Lower leg skin (tissue), 4 donors: ENCODE measurements at regions not wholly inside any gene's neighbourhood (a gene's known extent, or its start where the extent isn't known, plus 50 kb on each side); places are given as distances from the start of the nearest gene placed in this dataset.

ENCODE experiments used
- DNase-seq, 2 donors: peaks; one replicate each; pipeline ENCODE4 v3.0.0-alpha.2; 2019; ENCODE audit warnings: low spot score in 2 of 2
- H3K4me3 ChIP-seq: fragments of 200-600 bp; sonication (generic); 2 replicates; pipeline ENCODE4 v1.5.1; 2017; ENCODE audit warnings: mild to moderate bottlenecking, low read depth; ENCODE audit not compliant: poor library complexity, severe bottlenecking
- POLR2A ChIP-seq, 2 donors: fragments of 450-650 bp; IDR thresholded peaks; one replicate each; pipeline ENCODE4 v1.6.1; 2016 to 2017; ENCODE audit warnings: antibody characterized with exemption in 2 of 2, mild to moderate bottlenecking in 1 of 2, moderate library complexity in 1 of 2
- WGBS, 2 donors: methylation state at CpG; one replicate each; pipeline ENCODE4 v1.1.5; 2018; 5-methylcytosine and 5-hydroxymethylcytosine counted together
- intact Hi-C: fragments of 100-400 bp; cut with DNase I; formaldehyde crosslinking; loops from one replicate; pipeline ENCODE4 v1.15.0; 2023; ENCODE audit warnings: low total_unique reads
- TF ChIP-seq, protein P1 (sequence below), 3 donors: fragments of 450-650 bp; IDR thresholded peaks; one replicate each; pipeline ENCODE4 v1.5.1; 2016; ENCODE audit warnings: antibody characterized with exemption in 3 of 3, mild to moderate bottlenecking in 3 of 3, moderate library complexity in 2 of 3

DNA sequence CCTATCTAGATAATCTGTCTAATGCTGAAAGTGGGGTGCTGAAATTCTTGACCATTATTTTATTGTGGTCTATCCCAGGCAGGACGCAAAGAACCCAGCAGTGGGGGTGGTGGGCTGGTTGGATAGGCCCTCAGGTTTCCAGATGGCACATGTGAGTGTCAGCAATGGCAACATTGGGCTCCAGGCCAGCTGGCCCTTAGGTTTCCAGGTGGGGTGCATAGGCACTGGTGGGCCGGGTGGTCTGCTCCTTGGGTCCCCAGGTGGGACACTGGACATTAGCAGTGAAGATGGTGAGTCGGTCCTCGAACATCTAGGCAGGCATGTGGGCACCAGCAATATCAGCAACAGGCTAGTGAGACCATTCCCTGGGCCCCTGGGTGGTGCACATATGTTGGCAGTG, 680.3 kb upstream of the ACVR2A start:
- 86 to 91% methylated on average over 2 to 4 of the region's 4 CpGs for WGBS, 2 donors
- DNase-seq, result no peak
- no peak for TF ChIP-seq POLR2A (IDR thresholded peaks at IDR 0.05)
- TF ChIP-seq, protein P1, sequence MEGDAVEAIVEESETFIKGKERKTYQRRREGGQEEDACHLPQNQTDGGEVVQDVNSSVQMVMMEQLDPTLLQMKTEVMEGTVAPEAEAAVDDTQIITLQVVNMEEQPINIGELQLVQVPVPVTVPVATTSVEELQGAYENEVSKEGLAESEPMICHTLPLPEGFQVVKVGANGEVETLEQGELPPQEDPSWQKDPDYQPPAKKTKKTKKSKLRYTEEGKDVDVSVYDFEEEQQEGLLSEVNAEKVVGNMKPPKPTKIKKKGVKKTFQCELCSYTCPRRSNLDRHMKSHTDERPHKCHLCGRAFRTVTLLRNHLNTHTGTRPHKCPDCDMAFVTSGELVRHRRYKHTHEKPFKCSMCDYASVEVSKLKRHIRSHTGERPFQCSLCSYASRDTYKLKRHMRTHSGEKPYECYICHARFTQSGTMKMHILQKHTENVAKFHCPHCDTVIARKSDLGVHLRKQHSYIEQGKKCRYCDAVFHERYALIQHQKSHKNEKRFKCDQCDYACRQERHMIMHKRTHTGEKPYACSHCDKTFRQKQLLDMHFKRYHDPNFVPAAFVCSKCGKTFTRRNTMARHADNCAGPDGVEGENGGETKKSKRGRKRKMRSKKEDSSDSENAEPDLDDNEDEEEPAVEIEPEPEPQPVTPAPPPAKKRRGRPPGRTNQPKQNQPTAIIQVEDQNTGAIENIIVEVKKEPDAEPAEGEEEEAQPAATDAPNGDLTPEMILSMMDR (IDR thresholded peaks at IDR 0.05), result no peak
- intact Hi-C loops, result no loop called here
- no peak overlapping the region for H3K4me3 ChIP-seq

DNA sequence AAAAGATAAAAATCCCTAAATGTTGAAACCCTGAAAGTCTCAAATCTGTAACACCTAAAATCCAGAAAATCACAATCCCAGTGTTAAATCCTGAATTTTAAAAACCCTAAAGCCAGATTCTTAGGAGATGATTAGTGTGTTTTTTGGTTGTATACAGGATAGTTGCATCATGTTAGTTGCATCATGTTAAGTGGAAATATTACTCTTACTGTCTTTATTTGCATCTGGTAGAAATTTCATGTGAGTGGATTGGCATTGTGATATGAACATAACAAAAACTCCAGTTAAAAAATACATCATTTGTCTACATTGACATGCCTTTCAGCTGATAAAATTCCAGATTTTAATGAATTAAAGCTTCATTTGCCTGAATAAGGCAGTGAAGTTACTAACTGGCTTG, 683.1 kb upstream of the ACVR2A start:
- no peak for DNase-seq
- TF ChIP-seq, protein P1 (IDR thresholded peaks at IDR 0.05), result no peak
- no peak for TF ChIP-seq POLR2A (IDR thresholded peaks at IDR 0.05)
- no peak overlapping the region for H3K4me3 ChIP-seq
- intact Hi-C loops, result no loop called here

DNA sequence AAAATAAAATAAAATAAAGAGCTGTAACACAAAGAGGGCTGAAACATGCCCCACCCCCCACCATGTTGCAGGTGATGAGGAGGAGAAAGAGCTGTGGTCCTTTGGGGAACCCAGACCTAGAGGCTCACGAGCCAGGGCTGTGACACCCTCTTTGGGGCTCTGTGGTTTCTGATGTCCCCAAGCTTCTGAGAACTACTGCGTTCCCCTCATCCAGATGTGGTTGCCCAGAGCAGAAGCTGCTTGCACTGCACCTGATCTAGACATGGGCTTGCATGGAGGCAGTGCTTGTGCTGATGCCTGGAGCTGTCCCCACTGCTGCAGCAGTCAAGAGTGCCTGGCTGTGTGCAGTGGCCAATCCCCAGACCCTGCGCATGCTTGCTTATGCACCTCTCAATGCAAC, 687.9 kb upstream of the ACVR2A start:
- intact Hi-C loops, result no loop called here
- 82 to 98% methylated on average over 3 of the region's 3 CpGs for WGBS, 2 donors
- no peak overlapping the region for H3K4me3 ChIP-seq
- no peak for DNase-seq
- TF ChIP-seq, protein P1 (IDR thresholded peaks at IDR 0.05), result no peak
- no peak for TF ChIP-seq POLR2A (IDR thresholded peaks at IDR 0.05)

DNA sequence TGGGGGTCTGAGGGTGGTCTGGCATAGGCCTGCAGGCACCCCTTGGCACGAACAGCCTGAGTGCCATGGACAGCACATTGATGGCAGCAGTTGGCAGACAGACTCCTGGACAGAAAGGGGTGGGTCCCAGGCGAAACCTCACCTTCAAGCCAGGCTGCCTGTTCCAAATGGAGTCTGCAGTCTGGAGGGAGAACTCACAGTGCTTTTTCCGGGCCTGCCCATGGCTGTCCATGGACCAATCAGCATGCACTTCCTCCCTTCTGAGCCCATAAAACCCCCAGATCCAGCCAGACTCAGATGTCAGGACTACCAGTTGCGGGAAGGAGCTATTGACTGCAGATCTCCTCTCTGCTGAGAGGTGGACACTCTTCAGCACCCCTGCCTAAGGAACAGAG, 694.6 kb upstream of the ACVR2A start:
- intact Hi-C loops, result no loop called here
- WGBS, 2 donors, result 53 to 81% methylated on average over 2 to 4 of the region's 4 CpGs
- DNase-seq, result no peak
- TF ChIP-seq, protein P1 (IDR thresholded peaks at IDR 0.05), result no peak
- TF ChIP-seq POLR2A (IDR thresholded peaks at IDR 0.05), result no peak
- H3K4me3 ChIP-seq, result no peak overlapping the region

DNA sequence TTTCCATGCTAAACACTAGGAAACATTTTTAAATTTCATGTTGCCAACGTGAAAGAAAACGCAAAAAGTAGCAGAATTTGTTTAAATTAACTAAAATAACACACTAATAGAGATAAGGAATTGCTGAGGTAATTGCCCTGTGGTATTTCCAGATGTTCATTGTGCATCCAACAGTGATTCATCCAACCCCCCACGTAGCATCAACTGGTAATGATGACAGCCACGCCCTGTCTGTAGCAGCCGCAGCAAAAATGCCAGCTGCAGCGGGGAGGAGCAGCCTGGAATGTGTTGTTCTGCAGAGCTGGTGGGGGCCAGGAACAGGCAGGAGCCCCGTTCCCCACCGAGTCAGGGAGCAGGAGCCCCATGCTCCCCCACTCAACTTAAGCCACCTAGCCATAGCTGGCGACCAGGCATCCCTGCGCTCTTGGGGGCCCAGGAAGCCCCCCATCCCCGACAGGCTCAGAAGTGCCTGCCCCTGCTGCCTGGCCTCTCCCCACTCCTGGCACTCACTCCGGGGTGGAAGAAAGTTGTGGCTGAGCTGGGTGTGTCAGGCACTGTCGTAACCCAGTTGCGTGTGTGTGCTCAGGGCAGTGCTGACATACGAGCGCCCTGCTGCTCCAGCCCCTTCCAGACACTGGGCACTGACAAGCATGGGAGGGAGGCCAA, 695.1 kb upstream of the ACVR2A start:
- DNase-seq, result peak in 1 of 2 donors; percentile 57
- WGBS, 2 donors, result 33 to 38% methylated on average over 10 to 12 of the region's 16 CpGs
- no peak overlapping the region for H3K4me3 ChIP-seq
- no peak for TF ChIP-seq POLR2A (IDR thresholded peaks at IDR 0.05)
- TF ChIP-seq, protein P1 (IDR thresholded peaks at IDR 0.05), result no peak
- intact Hi-C loops, result no loop called here

DNA sequence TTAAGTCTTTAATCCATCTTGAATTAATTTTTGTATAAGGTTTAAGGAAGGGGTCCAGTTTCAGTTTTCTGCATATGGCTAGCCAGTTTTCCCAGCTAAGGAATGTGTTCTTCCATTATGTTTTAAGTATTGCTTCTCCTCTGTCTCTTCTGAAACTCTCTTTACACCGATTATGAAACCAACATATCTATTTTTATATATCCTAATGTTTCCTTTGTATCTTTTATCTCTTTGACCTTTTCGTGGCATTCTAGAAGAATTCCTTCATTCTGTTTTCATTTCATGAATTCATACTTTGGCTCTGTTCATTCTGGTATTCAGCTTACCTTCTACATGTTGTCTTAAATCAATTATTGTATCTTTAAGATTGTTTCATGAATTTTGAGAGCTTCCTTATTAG, 697.0 kb upstream of the ACVR2A start:
- intact Hi-C loops, result no loop called here
- DNase-seq, result no peak

More for the DNA sequence above, 697.0 kb upstream of the ACVR2A start:
- no peak for TF ChIP-seq POLR2A (IDR thresholded peaks at IDR 0.05)
- TF ChIP-seq, protein P1 (IDR thresholded peaks at IDR 0.05), result no peak
- WGBS, 2 donors, result 58 to 78% methylated on average over 2 of the region's 2 CpGs
- no peak overlapping the region for H3K4me3 ChIP-seq
